Dermis blood vessel endothelial cell (primary cell): ENCODE measurements at regions not wholly inside any gene's neighbourhood (a gene's known extent, or its start where the extent isn't known, plus 50 kb on each side); places are given as distances from the start of the nearest gene placed in this dataset.
"Not testable (repeated sequence)": the region's sequence is repeated elsewhere in the genome, so short reads cannot be mapped to it uniquely, and the experiment has no call there.

Experiments used
- DNase-seq: peaks from one replicate; pipeline ENCODE4 v3.0.0; 2010

DNA sequence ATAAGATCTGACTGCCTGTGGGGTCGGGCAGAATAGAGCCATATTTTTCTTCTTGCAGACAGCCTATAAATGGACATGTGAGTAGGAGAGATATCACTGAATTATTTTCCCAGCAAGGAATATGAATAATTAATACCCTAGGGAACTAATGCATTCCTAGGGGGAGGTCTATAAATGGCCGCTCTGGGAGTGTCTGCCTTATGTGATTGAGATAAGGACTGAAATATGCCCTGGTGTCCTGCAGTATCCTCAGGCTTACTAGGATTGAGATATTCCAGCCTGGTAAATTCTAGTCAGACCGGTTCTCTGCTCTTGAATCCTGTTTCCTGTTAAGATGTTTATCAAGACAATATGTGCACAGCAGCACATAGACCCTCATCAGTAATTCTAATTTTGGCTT, 1399.4 kb downstream of the GATA3 start:
- DNase-seq = not testable (repeated sequence)

- no peak for DNase-seq
Measured at GRCh38 chr10:9469663-9470205, 1415.2 kb downstream of the GATA3 start.

- no peak for DNase-seq
Measured at GRCh38 chr10:9470581-9470980, 1416.1 kb downstream of the GATA3 start.

GRCh38 chr10:9501944-9502343, 1447.5 kb downstream of the GATA3 start:
- no peak for DNase-seq

DNA sequence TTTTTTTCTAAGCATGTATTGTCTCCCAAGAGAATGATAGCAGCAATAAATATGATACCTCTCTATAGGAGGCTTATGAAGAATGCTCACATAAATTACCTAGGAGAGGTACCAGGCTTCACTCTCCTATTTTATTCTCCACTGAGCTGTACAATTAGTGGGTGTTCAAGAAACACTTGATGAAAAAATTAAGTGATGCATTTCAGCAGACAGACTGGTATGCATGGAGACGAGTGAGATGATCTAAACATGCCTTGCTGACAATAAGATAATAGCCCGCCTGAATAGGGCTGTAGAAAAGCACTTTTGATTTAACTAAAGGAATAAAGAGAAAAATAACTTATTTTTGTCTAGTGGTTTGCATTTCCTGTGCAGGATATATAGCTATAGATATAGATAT, 1449.7 kb downstream of the GATA3 start:
- DNase-seq = no peak

DNA sequence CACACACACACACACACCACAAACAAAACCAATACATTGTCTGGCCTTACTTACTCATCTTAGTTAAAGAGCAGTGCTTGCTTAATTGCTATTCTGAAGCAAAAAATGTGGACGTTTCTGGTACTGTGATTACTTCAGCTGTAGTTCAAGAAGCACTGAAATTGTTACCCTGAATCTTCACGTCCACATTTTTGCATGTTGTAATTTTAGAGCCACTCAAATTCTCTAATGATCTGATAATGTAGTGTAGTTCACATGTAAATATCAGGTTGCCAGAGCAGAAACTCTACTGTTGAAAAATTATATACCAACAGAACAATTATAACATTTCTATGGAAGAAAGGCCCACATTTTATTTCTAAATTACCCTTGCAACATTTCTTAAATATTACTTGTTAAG, 1451.1 kb downstream of the GATA3 start:
- no peak for DNase-seq

- no peak for DNase-seq
Measured at GRCh38 chr10:9508606-9509005, 1454.1 kb downstream of the GATA3 start.

DNA sequence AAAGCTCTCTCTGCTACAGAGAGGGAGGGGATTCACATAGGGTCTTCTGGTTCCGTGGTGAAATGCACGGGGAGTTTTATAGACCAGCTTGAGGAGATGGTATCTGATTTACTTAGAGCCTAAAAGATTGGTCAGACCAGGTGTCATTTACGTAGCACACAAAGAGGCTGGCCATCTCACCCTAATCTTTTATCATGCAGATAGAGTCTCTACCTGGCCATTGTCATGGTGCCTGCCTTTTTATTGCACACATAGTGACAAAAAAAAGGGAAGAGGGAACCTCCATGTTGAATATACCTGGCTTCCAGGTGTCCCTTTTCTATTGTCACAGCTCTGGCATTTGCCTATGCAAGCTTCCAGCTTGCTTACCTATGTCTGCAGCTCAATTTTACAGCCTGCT, 1456.1 kb downstream of the GATA3 start:
- no peak for DNase-seq

DNA sequence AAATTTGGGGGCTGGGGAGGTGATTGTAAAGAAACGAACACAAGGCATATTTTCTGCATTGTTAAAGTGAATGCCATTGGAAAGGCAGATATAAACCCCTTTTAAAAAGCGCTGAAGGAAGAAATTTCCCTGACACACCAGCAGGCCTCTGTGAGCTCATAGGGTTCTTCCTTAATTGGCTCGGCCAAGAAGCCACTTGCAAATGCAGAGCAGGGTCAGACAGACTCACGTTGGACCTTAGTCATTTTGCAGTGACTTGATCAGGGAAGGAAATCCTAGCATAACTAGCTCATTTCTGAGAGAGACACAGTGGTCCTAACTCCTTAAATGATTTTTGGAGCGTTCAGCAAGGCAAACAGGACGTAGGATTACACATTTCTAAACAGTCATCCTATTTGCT, 1461.4 kb downstream of the GATA3 start:
- no peak for DNase-seq

GRCh38 chr10:9535744-9536143, 1481.3 kb downstream of the GATA3 start:
- DNase-seq = no peak

DNA sequence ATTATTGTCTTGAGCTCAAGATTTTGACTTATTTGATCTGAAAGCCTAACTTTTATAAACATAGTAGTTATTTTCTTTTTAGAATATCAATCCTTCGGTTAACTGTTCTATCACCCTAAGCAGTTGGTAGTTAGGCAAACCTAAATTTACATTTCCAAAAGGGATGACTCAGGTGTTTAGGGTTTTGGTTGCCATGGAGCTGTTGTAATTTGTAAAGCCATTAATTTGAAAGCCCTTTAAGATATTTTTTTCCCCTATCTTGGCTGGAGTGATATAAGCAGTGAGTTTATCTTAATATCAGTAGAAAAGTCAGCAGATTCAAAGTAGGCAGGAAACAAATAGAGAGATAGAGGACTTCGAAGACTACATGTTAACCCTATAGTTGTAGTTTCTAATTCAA, 1472.6 kb upstream of the CELF2 start:
- no peak for DNase-seq

DNA sequence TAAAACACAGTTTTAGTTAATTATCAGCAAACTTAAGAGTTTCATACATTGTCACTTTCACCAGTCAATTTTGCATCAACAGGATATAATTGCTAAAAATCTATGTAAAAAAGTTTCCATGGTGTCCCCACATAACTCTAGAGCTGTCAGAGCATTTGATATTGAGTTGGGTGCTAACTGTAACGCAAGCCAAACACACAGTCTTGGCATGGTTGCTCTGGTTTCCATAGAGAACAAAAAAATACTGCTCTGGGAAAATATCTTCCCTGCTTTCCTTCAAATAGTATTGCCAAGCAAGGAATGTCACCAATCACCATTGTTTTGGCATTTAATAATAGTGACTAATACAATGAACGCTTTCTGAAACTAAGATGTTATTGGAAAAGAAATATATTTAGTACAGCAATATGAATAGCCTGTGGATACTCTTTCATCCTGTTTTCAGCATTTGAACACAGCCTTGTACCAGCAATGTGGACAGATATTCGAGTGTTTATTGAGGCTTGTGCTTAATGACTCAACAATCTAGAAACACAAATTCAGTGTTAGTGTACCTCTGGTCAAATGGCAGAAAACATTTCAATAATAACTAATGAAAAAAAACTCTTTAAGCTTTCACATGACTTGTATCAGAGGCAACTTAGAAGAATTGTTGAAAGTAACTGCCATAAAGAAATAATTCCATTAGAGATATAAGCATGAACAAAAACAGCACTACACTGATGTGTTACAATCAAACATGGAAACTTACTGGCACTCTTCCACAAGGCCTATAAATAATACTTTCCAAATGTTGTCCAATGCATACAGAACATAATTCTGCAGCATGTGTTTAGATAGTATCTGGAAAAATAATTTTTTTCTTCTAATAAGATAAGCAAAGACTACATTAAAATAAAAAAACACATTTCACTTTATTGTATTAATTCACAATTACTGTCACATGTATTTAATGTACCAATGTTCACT, 1469.5 kb upstream of the CELF2 start:
- DNase-seq = no peak

DNA sequence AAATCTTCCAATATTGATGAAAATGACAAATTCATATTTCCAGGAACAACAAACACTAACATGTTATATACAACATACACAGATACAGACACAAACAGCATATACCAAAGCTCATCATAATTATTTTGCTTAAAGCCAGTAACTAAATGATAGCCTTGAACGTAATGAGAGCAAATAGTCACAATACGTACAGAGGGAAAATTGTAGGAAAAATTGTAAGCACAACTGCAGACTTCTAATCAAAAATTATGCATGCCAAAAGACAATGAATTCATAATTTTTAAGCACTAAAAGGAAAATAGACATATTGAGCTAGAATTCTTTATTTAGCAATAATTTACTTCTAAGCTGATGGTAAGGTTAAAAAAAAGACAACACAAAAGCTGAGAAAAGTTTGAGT, 1466.9 kb upstream of the CELF2 start:
- no peak for DNase-seq

GRCh38 chr10:9554321-9554720, 1463.4 kb upstream of the CELF2 start:
- DNase-seq = no peak

DNA sequence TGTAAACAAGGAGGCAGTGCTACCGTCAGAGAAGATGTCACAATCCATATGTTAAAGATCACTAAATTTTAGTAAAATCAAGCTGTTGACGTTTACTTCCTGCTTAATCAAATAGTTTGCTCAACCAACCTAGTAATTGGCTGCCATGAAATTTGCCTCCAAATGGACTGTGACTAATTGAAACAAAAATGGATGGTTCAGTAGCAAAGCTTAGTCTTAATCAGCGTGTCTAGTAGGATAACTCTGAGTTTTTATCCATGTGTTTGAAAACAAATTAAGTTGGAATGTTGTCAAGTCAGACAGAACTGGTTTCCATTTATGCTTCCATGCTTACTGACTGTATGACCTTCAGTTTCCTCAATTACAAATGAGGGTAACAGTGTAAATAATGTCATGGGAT, 1456.7 kb upstream of the CELF2 start:
- DNase-seq = no peak

- no peak for DNase-seq
Measured at GRCh38 chr10:9561821-9562505, 1455.7 kb upstream of the CELF2 start.

DNA sequence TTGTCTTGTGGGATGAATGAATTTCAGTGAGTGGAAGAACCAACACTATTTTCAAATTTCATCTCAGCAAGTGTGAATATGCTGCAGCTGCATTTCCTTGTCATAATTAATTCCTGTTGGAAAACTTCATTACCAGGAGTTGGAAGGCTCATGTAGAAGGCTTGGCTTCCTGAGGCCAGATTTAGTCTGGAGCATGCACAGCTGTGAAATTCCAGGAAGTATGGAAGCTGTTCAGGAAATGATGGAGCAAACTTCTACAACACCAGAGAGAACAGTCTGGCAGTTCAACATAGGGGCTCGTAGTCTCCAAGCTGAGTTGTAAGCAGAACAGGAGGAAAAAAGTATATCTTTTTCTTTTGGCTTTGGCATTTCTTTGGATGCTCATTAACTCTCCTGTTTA, 1439.9 kb upstream of the CELF2 start:
- DNase-seq = no peak

GRCh38 chr10:9579110-9579705, 1438.5 kb upstream of the CELF2 start:
- DNase-seq = no peak

DNA sequence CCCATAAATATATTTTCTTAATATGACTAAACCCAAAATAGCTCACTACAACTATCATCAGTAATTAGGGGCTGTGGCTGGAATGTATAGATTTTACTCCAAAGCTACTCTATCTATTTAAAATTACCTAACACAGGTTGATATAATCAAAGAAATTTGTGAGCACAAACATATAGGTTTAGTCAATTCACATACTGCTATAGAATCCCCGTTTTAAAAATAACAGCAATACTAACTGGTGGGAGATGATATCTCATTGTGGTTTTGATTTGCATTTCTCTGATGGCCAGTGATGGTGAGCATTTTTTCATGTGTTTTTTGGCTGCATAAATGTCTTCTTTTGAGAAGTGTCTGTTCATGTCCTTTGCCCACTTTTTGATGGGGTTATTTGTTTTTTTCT, 1434.9 kb upstream of the CELF2 start:
- DNase-seq = not testable (repeated sequence)

DNA sequence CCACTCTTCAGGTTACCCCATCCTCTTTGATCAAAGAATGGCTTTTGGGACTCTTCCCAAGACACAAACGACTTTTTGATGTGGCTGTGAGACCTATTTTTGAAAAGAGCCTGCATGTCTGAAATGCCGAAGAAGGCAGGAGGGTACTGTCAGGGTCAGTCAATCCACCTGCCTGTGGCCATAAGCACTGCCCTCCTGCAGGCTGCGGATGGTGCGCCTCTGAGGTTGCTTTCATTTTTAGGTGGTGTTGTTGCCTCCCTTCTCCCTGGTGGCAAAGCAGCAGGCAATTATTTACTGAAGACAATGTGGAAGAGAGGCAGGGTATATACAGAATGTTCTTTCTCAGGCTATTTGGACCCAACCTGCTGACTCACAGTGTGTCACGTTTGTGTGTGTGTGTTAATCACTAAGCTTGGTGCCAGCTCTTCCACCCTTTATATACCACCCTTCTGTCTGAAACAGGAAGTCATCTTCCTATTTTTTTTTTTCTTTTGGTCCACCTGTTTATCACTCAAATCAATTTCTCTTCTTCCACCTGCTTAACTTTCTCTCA, 1421.2 kb upstream of the CELF2 start:
- DNase-seq = no peak

DNA sequence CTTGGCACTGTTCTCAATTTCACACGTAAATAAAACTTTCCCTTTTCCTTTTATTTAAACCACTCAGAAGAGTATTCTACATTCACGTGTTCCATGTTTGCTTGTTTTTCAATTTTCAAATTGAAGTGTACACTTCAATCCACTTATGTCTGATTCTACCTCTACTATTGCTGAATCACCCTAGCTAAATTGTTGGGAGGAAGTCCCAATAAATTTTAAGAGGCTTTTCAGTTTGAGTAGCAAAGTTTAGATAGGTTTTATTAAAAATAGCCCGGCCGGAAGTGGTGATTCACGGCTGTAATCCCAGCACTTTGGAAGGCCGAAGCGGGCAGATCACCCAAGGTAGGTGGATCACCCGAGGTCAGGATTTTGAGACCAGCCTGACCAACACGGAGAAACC, 1414.7 kb upstream of the CELF2 start:
- DNase-seq = no peak

DNA sequence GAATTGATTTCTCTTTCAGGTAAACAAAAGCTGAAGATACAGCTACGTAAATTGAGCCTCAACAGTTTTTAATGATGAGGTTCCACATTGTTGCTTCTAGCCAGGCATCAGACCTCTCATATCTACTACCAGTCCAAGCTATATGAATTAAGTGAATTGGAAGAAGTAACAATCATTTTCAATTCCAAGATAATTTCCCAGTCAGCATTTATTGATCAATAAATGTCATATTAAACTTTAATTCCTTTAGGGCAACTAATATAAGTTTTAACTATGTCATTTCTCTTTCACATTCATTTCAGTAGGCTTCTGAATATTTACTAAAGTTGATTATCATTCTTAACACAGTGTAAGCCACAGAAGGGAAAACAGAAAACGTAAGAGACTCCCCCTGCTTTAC, 1413.7 kb upstream of the CELF2 start:
- no peak for DNase-seq

DNA sequence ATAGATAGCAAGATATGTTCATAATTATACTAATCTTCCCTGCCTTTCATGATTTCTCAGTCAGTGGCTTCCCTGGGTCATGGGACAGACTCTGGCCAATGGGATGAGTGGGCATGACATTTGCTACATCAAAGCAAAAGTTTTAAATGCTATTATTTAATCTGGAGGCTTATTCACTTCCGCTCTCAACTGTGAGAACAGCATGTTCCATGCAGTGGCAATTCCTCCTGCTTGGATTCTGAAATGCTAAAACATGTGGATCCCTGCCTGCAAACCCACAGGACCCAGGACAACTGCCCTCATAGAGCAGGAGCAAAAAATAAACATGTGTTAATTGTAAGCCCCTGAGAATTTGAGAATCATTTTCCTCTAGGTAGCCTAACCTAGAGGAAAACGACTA, 1412.4 kb upstream of the CELF2 start:
- DNase-seq = no peak
